Ovary (tissue), 3 donors: ENCODE measurements at regions not wholly inside any gene's neighbourhood (a gene's known extent, or its start where the extent isn't known, plus 50 kb on each side); places are given as distances from the start of the nearest gene placed in this dataset.

ENCODE experiments used
- CTCF ChIP-seq, 3 donors: fragments of 450-650 bp in 2 of 3; fragments of 200-600 bp in 1 of 3; IDR thresholded peaks; one replicate each; pipeline versions ENCODE4 v1.5.1 to v1.8.0; 2016 to 2022; ENCODE audit warnings: antibody characterized with exemption in 3 of 3, mild to moderate bottlenecking in 1 of 3
- EP300 ChIP-seq: sonication (generic); formaldehyde crosslinking; IDR thresholded peaks from one replicate; pipeline ENCODE4 v1.6.1; 2017; ENCODE audit warnings: antibody characterized with exemption
- POLR2A ChIP-seq: fragments of 450-650 bp; IDR thresholded peaks from one replicate; pipeline ENCODE4 v1.6.1; 2017; ENCODE audit warnings: antibody characterized with exemption, mild to moderate bottlenecking, moderate library complexity
- donor health status: DM: no; HTN: no; CAD: no.

- TF ChIP-seq EP300 (no peak), CTCF (IDR thresholded peaks at IDR 0.05) (no peak), POLR2A (no peak)
Observed at GRCh38 chr4:123469245-123469644, 72.7 kb downstream of the SPRY1 start.
